Trophoblast cell (in vitro differentiated cells and primary cell): ENCODE measurements at regions not wholly inside any gene's neighbourhood (a gene's known extent, or its start where the extent isn't known, plus 50 kb on each side); places are given as distances from the start of the nearest gene placed in this dataset.

ENCODE experiments used
- DNase-seq, 2 donors: peaks; one replicate each; pipeline ENCODE4 v3.0.0-alpha.2; 2016
- H2AFZ ChIP-seq: 2 replicates; pipeline ENCODE4 v1.6.1; 2013; ENCODE audit warnings: low read length, moderate library complexity, mild to moderate bottlenecking; ENCODE audit not compliant: insufficient read depth, poor library complexity
- H2AK5ac ChIP-seq: 2 replicates; pipeline ENCODE4 v1.6.1; 2013; ENCODE audit warnings: mild to moderate bottlenecking, low read length
- H2BK120ac ChIP-seq: 2 replicates; pipeline ENCODE4 v1.6.1; 2013; ENCODE audit warnings: low read length, mild to moderate bottlenecking, moderate library complexity; ENCODE audit not compliant: insufficient read depth, poor library complexity
- H2BK12ac ChIP-seq: 2 replicates; pipeline ENCODE4 v1.6.1; 2013; ENCODE audit warnings: mild to moderate bottlenecking, low read length, moderate library complexity
- H2BK5ac ChIP-seq: 2 replicates; pipeline ENCODE4 v1.6.1; 2013; ENCODE audit warnings: low read length, low read depth, moderate library complexity, mild to moderate bottlenecking; ENCODE audit not compliant: poor library complexity
- H3K14ac ChIP-seq: 2 replicates; pipeline ENCODE4 v1.6.1; 2013; ENCODE audit warnings: mild to moderate bottlenecking, low read length
- H3K18ac ChIP-seq: 2 replicates; pipeline ENCODE4 v1.6.1; 2013; ENCODE audit warnings: mild to moderate bottlenecking, low read length
- H3K23ac ChIP-seq: 2 replicates; pipeline ENCODE4 v1.6.1; 2013; ENCODE audit warnings: low read length
- H3K27ac ChIP-seq: 2 replicates; pipeline ENCODE4 v1.5.1; 2013; ENCODE audit warnings: low read depth, mild to moderate bottlenecking, inconsistent platforms, low read length, moderate library complexity
- H3K27me3 ChIP-seq: 2 replicates; pipeline ENCODE4 v1.6.1; 2013; ENCODE audit warnings: inconsistent platforms, mild to moderate bottlenecking, low read length, moderate library complexity; ENCODE audit not compliant: insufficient read depth
- H3K36me3 ChIP-seq, 2 experiments: 1 replicate in 1 of 2; 2 replicates in 1 of 2; pipeline ENCODE4 v1.6.1; 2013; ENCODE audit warnings: low read length in 2 of 2, mild to moderate bottlenecking in 2 of 2, moderate library complexity in 1 of 2; ENCODE audit not compliant: insufficient read depth in 2 of 2, control insufficient read depth in 1 of 2
- H3K4ac ChIP-seq: 2 replicates; pipeline ENCODE4 v1.6.1; 2013; ENCODE audit warnings: low read depth, mild to moderate bottlenecking, low read length, moderate library complexity
- H3K4me1 ChIP-seq, 2 experiments: 1 replicate in 1 of 2; 2 replicates in 1 of 2; pipeline ENCODE4 v1.6.1; 2013; ENCODE audit warnings: low read length in 2 of 2, mild to moderate bottlenecking in 2 of 2, moderate library complexity in 1 of 2; ENCODE audit not compliant: insufficient read depth in 2 of 2, control insufficient read depth in 1 of 2
- H3K4me2 ChIP-seq: 2 replicates; pipeline ENCODE4 v1.6.1; 2013; ENCODE audit warnings: inconsistent platforms, mild to moderate bottlenecking, low read length, moderate library complexity
- H3K4me3 ChIP-seq: 2 replicates; pipeline ENCODE4 v1.5.1; 2013; ENCODE audit warnings: mild to moderate bottlenecking, low read depth, low read length, inconsistent platforms
- H3K79me1 ChIP-seq: one replicate; pipeline ENCODE4 v1.6.1; 2013; ENCODE audit warnings: low read length
- H3K79me2 ChIP-seq: 2 replicates; pipeline ENCODE4 v1.6.1; 2013; ENCODE audit warnings: low read length, mild to moderate bottlenecking; ENCODE audit not compliant: control insufficient read depth, insufficient read depth, poor library complexity
- H3K9ac ChIP-seq: 2 replicates; pipeline ENCODE4 v1.6.1; 2013; ENCODE audit warnings: mild to moderate bottlenecking, low read length
- H3K9me3 ChIP-seq: 2 replicates; pipeline ENCODE4 v1.6.1; 2013; ENCODE audit warnings: low read depth, mild to moderate bottlenecking, control low read depth, inconsistent platforms, low read length; ENCODE audit not compliant: insufficient read depth
- H4K12ac ChIP-seq: 2 replicates; pipeline ENCODE4 v1.6.1; 2013; ENCODE audit warnings: low read depth, mild to moderate bottlenecking, low read length, moderate library complexity
- H4K8ac ChIP-seq: 2 replicates; pipeline ENCODE4 v1.6.1; 2013; ENCODE audit warnings: low read depth, mild to moderate bottlenecking, low read length, moderate library complexity
- H4K91ac ChIP-seq: one replicate; pipeline ENCODE4 v1.6.1; 2013; ENCODE audit warnings: low read depth, mild to moderate bottlenecking, low read length, moderate library complexity
- WGBS: extraction: QIAGEN DNeasy Blood & Tissue Kit; methylation state at CpG from one replicate; pipeline ENCODE4 v1.1.7; 2013; ENCODE audit warnings: missing lambda C conversion rate; ENCODE audit not compliant: insufficient read length, insufficient coverage; ENCODE audit errors: extremely low coverage; 5-methylcytosine and 5-hydroxymethylcytosine counted together

- H3K27me3 ChIP-seq, result no peaks in the 10 kb centered on the region
- H4K91ac ChIP-seq, result no peak overlapping the region
- H3K9ac ChIP-seq, result no peak overlapping the region
- H3K79me2 ChIP-seq, result no peaks in the 10 kb centered on the region
- no peak overlapping the region for H2BK5ac ChIP-seq
- H3K4me2 ChIP-seq, result no peak overlapping the region
- H2BK120ac ChIP-seq, result no peak overlapping the region
- no peak overlapping the region for H2BK12ac ChIP-seq
- no CpG with 5 or more reads among the region's 2 CpGs for WGBS
- H3K4ac ChIP-seq, result no peak overlapping the region
- no peak overlapping the region for H3K4me3 ChIP-seq
- no peak for DNase-seq
- H3K9me3 ChIP-seq, result no peaks in the 10 kb centered on the region
- H4K12ac ChIP-seq, result no peak overlapping the region
- H3K23ac ChIP-seq, result no peak overlapping the region
- no peak overlapping the region for H3K27ac ChIP-seq
- H2AFZ ChIP-seq, result no peak overlapping the region
- H3K4me1 ChIP-seq, result no peaks in the 10 kb centered on the region
- H4K8ac ChIP-seq, result no peak overlapping the region
- no peak overlapping the region for H3K14ac ChIP-seq
- H3K18ac ChIP-seq, result no peak overlapping the region
- no peak overlapping the region for H2AK5ac ChIP-seq
- no peaks in the 10 kb centered on the region for H3K79me1 ChIP-seq
- no peaks in the 10 kb centered on the region for H3K36me3 ChIP-seq
Measured at GRCh38 chr2:19742872-19743271, 158.9 kb downstream of the TTC32 start.

GRCh38 chr2:19739256-19739655, 162.5 kb downstream of the TTC32 start:
- Histone ChIP-seq H2BK5ac (no peak overlapping the region), H2AK5ac (no peak overlapping the region), H3K18ac (no peak overlapping the region), H2BK12ac (no peak overlapping the region), H3K36me3 (no peaks in the 10 kb centered on the region), H4K8ac (no peak overlapping the region), H3K4me1 (no peaks in the 10 kb centered on the region), H3K27ac (no peak overlapping the region), H3K79me1 (no peaks in the 10 kb centered on the region), H2AFZ (no peak overlapping the region), H2BK120ac (no peak overlapping the region), H3K4ac (no peak overlapping the region), H3K4me2 (no peak overlapping the region), H3K9ac (no peak overlapping the region), H3K79me2 (no peaks in the 10 kb centered on the region), H4K91ac (no peak overlapping the region), H3K14ac (no peak overlapping the region), H3K9me3 (peaks cover 2% of the 10 kb centered on the region), H4K12ac (no peak overlapping the region), H3K27me3 (no peaks in the 10 kb centered on the region), H3K4me3 (no peak overlapping the region), H3K23ac (no peak overlapping the region)
- no peak for DNase-seq
- WGBS, result no CpG with 5 or more reads among the region's 2 CpGs

GRCh38 chr2:19738707-19739106, 163.1 kb downstream of the TTC32 start:
- no peak overlapping the region for H3K4ac ChIP-seq
- H3K9ac ChIP-seq, result no peak overlapping the region
- no peak for DNase-seq
- no peak overlapping the region for H4K91ac ChIP-seq
- WGBS, result no CpG with 5 or more reads among the region's 11 CpGs
- no peaks in the 10 kb centered on the region for H3K36me3 ChIP-seq
- H2AK5ac ChIP-seq, result no peak overlapping the region
- H2BK5ac ChIP-seq, result no peak overlapping the region
- H2AFZ ChIP-seq, result no peak overlapping the region
- H2BK120ac ChIP-seq, result no peak overlapping the region
- H3K23ac ChIP-seq, result no peak overlapping the region
- no peak overlapping the region for H3K27ac ChIP-seq
- H3K4me3 ChIP-seq, result no peak overlapping the region
- H3K14ac ChIP-seq, result no peak overlapping the region
- no peak overlapping the region for H3K18ac ChIP-seq
- H2BK12ac ChIP-seq, result no peak overlapping the region
- no peaks in the 10 kb centered on the region for H3K4me1 ChIP-seq
- H3K4me2 ChIP-seq, result no peak overlapping the region
- no peaks in the 10 kb centered on the region for H3K79me2 ChIP-seq
- H3K9me3 ChIP-seq, result peaks cover 2% of the 10 kb centered on the region
- no peaks in the 10 kb centered on the region for H3K27me3 ChIP-seq
- H4K8ac ChIP-seq, result no peak overlapping the region
- H4K12ac ChIP-seq, result no peak overlapping the region
- H3K79me1 ChIP-seq, result no peaks in the 10 kb centered on the region

GRCh38 chr2:19736191-19736831, 165.5 kb downstream of the TTC32 start:
- no CpG with 5 or more reads among the region's 10 CpGs for WGBS
- Histone ChIP-seq H3K79me1 (no peaks in the 10 kb centered on the region), H3K27ac (no peak overlapping the region), H3K79me2 (no peaks in the 10 kb centered on the region), H4K91ac (no peak overlapping the region), H3K4me2 (no peak overlapping the region), H3K4ac (no peak overlapping the region), H3K9ac (no peak overlapping the region), H4K12ac (no peak overlapping the region), H2BK120ac (no peak overlapping the region), H2BK5ac (no peak overlapping the region), H3K36me3 (no peaks in the 10 kb centered on the region), H4K8ac (no peak overlapping the region), H3K4me1 (no peaks in the 10 kb centered on the region), H3K9me3 (peaks cover 2% of the 10 kb centered on the region), H2AK5ac (no peak overlapping the region), H3K18ac (no peak overlapping the region), H2AFZ (no peak overlapping the region), H3K27me3 (no peaks in the 10 kb centered on the region), H3K23ac (no peak overlapping the region), H3K4me3 (no peak overlapping the region), H3K14ac (no peak overlapping the region), H2BK12ac (no peak overlapping the region)
- DNase-seq, result no peak
